Stimulated activated CD8-positive, alpha-beta memory T cell treated with anti-CD3 and anti-CD28 coated beads, Interleukin-4, amount 100 ng/mL, for 48 hours (primary cell): ENCODE measurements at regions not wholly inside any gene's neighbourhood (a gene's known extent, or its start where the extent isn't known, plus 50 kb on each side); places are given as distances from the start of the nearest gene placed in this dataset.

Source experiments
- DNase-seq: peaks from one replicate; pipeline ENCODE4 v3.0.0-alpha.2; 2020

- no peak for DNase-seq
These were observed 459.6 kb downstream of the NSUN3 start for GRCh38 chr3:94522488-94522887.

GRCh38 chr3:94524102-94524919, 461.4 kb downstream of the NSUN3 start:
- DNase-seq = no peak

- no peak for DNase-seq
These were observed 462.2 kb downstream of the NSUN3 start for GRCh38 chr3:94525043-94525442.

GRCh38 chr3:94529816-94530215, 467.0 kb downstream of the NSUN3 start:
- no peak for DNase-seq

GRCh38 chr3:94532951-94533350, 470.1 kb downstream of the NSUN3 start:
- DNase-seq = no peak

GRCh38 chr3:94539937-94540336, 477.1 kb downstream of the NSUN3 start:
- DNase-seq = no peak

GRCh38 chr3:94543161-94543560, 480.3 kb downstream of the NSUN3 start:
- DNase-seq = no peak

- DNase-seq = no peak
These were observed 481.4 kb downstream of the NSUN3 start for GRCh38 chr3:94544131-94544789.

- no peak for DNase-seq
These were observed 485.9 kb downstream of the NSUN3 start for GRCh38 chr3:94548581-94549316.

GRCh38 chr3:94561094-94561493, 498.2 kb downstream of the NSUN3 start:
- no peak for DNase-seq

GRCh38 chr3:94564247-94564646, 501.4 kb downstream of the NSUN3 start:
- DNase-seq = no peak

- no peak for DNase-seq
These were observed 505.2 kb downstream of the NSUN3 start for GRCh38 chr3:94568041-94568440.

GRCh38 chr3:94573337-94573736, 510.5 kb downstream of the NSUN3 start:
- no peak for DNase-seq

GRCh38 chr3:94587291-94587690, 524.4 kb downstream of the NSUN3 start:
- no peak for DNase-seq

GRCh38 chr3:94593526-94594150, 530.8 kb downstream of the NSUN3 start:
- no peak for DNase-seq

GRCh38 chr3:94596141-94596540, 533.3 kb downstream of the NSUN3 start:
- no peak for DNase-seq

GRCh38 chr3:94596887-94597566, 534.2 kb downstream of the NSUN3 start:
- DNase-seq = no peak

GRCh38 chr3:94607778-94608177, 544.9 kb downstream of the NSUN3 start:
- no peak for DNase-seq

GRCh38 chr3:94609908-94610307, 547.0 kb downstream of the NSUN3 start:
- DNase-seq = no peak

- DNase-seq = no peak
These were observed 548.7 kb downstream of the NSUN3 start for GRCh38 chr3:94611596-94611995.

GRCh38 chr3:94612631-94613030, 549.8 kb downstream of the NSUN3 start:
- DNase-seq = no peak

- no peak for DNase-seq
These were observed 551.3 kb downstream of the NSUN3 start for GRCh38 chr3:94614192-94614591.
